ENCODE measurements at regions not wholly inside any gene's neighbourhood (a gene's known extent, or its start where the extent isn't known, plus 50 kb on each side); places are given as distances from the start of the nearest gene placed in this dataset.

GRCh38 chr13:107912745-107913144 lies 302.6 kb downstream of the LIG4 start:
- Histone ChIP-seq H4K8ac (replicated peaks; ENCODE audit: insufficient read length, low read depth, low read length) (no peak overlapping the region), H4K91ac (ENCODE audit: insufficient read length, low read depth, low read length) (no peak overlapping the region), H3K79me1 (ENCODE audit: insufficient read depth, low read depth, low read length, poor library complexity, severe bottlenecking) (no peaks in the 10 kb centered on the region), H3K4me2 (ENCODE audit: insufficient read depth, insufficient read length, low read length) (no peak overlapping the region), H3K14ac (ENCODE audit: insufficient read depth, low read length) (no peak overlapping the region), H3T11ph (ENCODE audit: low read length) (no peak overlapping the region), H3K79me2 (ENCODE audit: insufficient read depth, low read length) (no peaks in the 10 kb centered on the region), H2BK120ac (ENCODE audit: low read depth, low read length, poor library complexity, severe bottlenecking) (no peak overlapping the region), H3K9ac (ENCODE audit: extremely low read depth, insufficient read length, low read length) (no peak overlapping the region), H3K23me2 (ENCODE audit: insufficient read length, low read depth, low read length, poor library complexity, severe bottlenecking) (no peaks in the 10 kb centered on the region), H4K5ac (ENCODE audit: insufficient read length, low read depth, low read length) (no peak overlapping the region), H3K18ac (ENCODE audit: insufficient read length, low read depth, low read length) (no peak overlapping the region), H2BK20ac (ENCODE audit: low read depth, low read length, poor library complexity, severe bottlenecking) (no peak overlapping the region), H2BK15ac (ENCODE audit: low read depth, low read length) (no peak overlapping the region), H3K27me3 (ENCODE audit: insufficient read depth, low read length) (no peaks in the 10 kb centered on the region), H2AK5ac (ENCODE audit: insufficient read length, low read length) (no peak overlapping the region), H3K23ac (ENCODE audit: insufficient read length, low read depth, low read length) (no peak overlapping the region), H3K9me3 (ENCODE audit: control insufficient read depth, low read depth, low read length) (no peaks in the 10 kb centered on the region), H4K20me1 (ENCODE audit: control insufficient read depth, insufficient read depth, insufficient read length) (no peaks in the 10 kb centered on the region), H3K4me1 (ENCODE audit: insufficient read depth, low read length) (no peaks in the 10 kb centered on the region), H3K56ac (ENCODE audit: insufficient read length, low read depth, low read length) (no peak overlapping the region), H2BK5ac (ENCODE audit: insufficient read length, low read length) (no peak overlapping the region), H2BK12ac (ENCODE audit: insufficient read length, low read depth, low read length) (no peak overlapping the region), H3K4ac (ENCODE audit: low read depth, low read length) (no peak overlapping the region), H2AFZ (ENCODE audit: low read length) (no peak overlapping the region), H3K27ac (ENCODE audit: insufficient read length, low read depth, low read length) (no peak overlapping the region)
- Mint-ChIP-seq H3K27ac (no peak overlapping the region), H3K36me3 (ENCODE audit: insufficient read depth in 1 of 3, low read depth in 3 of 3) (no peaks in the 10 kb centered on the region), H3K9me3 (no peaks in the 10 kb centered on the region), H3K27me3 (ENCODE audit: low read depth) (no peaks in the 10 kb centered on the region), H3K4me3 (no peak overlapping the region), H3K4me1 (no peaks in the 10 kb centered on the region)
- no peak for DNase-seq
- WGBS (ENCODE audit: extremely low coverage, insufficient read length, low lambda C conversion rate), result no CpG with 5 or more reads among the region's 2 CpGs
- no peak for TF ChIP-seq CTCF (conservative IDR thresholded peaks at IDR 0.05)

Measured in H9 (cell line).